Hepatocyte (in vitro differentiated cells): ENCODE measurements at regions not wholly inside any gene's neighbourhood (a gene's known extent, or its start where the extent isn't known, plus 50 kb on each side); places are given as distances from the start of the nearest gene placed in this dataset.

ENCODE experiments used
- EZH2 ChIP-seq: fragments of 200-600 bp; sonication (generic); IDR thresholded peaks from 2 replicates; pipeline ENCODE4 v1.6.1; 2016; ENCODE audit warnings: antibody characterized with exemption, mild to moderate bottlenecking, borderline replicate concordance
- EZH2phosphoT487 ChIP-seq: fragments of 200-600 bp; sonication (generic); IDR thresholded peaks from one replicate; pipeline ENCODE4 v1.6.1; 2018; ENCODE audit warnings: antibody characterized with exemption, mild to moderate bottlenecking, low read depth, moderate library complexity; ENCODE audit not compliant: unreplicated experiment, severe bottlenecking
- TF ChIP-seq, protein P1 (sequence below): fragments of 200-600 bp; sonication (generic); IDR thresholded peaks from 2 replicates; pipeline ENCODE4 v1.5.1; 2016; ENCODE audit warnings: antibody characterized with exemption, mild to moderate bottlenecking; ENCODE audit not compliant: poor library complexity

DNA sequence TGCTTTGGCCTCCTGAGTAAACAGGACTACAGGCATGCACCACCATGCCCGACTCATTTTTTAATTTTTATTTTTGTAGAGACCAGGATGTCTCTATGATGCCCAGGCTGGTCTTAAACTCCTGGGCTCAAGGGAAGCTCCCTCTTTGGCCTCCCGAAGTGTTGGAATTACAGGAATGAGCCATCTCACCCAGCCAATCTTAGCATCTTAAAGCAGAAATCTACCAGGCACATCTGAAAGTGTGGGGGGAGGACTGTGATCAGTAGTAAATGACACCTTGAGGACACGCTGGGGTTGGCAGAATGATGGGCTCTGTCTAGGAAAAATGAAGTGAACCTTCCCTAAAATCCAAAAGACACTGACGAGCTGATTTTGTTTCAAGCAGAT lies 149.2 kb downstream of the SPATA18 start:
- TF ChIP-seq, protein P1, sequence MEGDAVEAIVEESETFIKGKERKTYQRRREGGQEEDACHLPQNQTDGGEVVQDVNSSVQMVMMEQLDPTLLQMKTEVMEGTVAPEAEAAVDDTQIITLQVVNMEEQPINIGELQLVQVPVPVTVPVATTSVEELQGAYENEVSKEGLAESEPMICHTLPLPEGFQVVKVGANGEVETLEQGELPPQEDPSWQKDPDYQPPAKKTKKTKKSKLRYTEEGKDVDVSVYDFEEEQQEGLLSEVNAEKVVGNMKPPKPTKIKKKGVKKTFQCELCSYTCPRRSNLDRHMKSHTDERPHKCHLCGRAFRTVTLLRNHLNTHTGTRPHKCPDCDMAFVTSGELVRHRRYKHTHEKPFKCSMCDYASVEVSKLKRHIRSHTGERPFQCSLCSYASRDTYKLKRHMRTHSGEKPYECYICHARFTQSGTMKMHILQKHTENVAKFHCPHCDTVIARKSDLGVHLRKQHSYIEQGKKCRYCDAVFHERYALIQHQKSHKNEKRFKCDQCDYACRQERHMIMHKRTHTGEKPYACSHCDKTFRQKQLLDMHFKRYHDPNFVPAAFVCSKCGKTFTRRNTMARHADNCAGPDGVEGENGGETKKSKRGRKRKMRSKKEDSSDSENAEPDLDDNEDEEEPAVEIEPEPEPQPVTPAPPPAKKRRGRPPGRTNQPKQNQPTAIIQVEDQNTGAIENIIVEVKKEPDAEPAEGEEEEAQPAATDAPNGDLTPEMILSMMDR: no peak
- TF ChIP-seq EZH2 (no peak), EZH2phosphoT487 (no peak)
